ENCODE measurements at regions not wholly inside any gene's neighbourhood (a gene's known extent, or its start where the extent isn't known, plus 50 kb on each side); places are given as distances from the start of the nearest gene placed in this dataset.

- TF ChIP-seq NKRF (conservative IDR thresholded peaks at IDR 0.05), result no peak
- peak; percentile 81 for TF ChIP-seq SPI1 (IDR thresholded peaks at IDR 0.05; ENCODE audit: borderline replicate concordance, insufficient read depth, low read depth, low read length)
- no peak for TF ChIP-seq ZBTB11 (CRISPR knock-in tag; IDR thresholded peaks at IDR 0.05)
- TF ChIP-seq CEBPB (IDR thresholded peaks at IDR 0.05; ENCODE audit: borderline replicate concordance in 1 of 2, low read depth in 2 of 2, low read length in 2 of 2), result peak in 1 of 2 experiments; percentile 95; a peak in 2 of 4 replicates
- TF ChIP-seq NR2F1 (conservative IDR thresholded peaks at IDR 0.05), result no peak
- TF ChIP-seq ATF7 (IDR thresholded peaks at IDR 0.05; ENCODE audit: low read depth), result peak; percentile 81
- TF ChIP-seq MEF2B (IDR thresholded peaks at IDR 0.05; ENCODE audit: partially characterized antibody, poor library complexity, severe bottlenecking), result peak; percentile 86
- TF ChIP-seq IKZF1 (conservative IDR thresholded peaks at IDR 0.05), result peak; percentile 92
- TF ChIP-seq ZNF207 (IDR thresholded peaks at IDR 0.05; ENCODE audit: borderline replicate concordance), result no peak
- 0 out of 2 replicates have a peak, but pooled peaks have one; percentile 61 for TF ChIP-seq EZH2 (IDR thresholded peaks at IDR 0.05; ENCODE audit: borderline replicate concordance, control insufficient read depth, low read depth, low read length)
- no peak for TF ChIP-seq CHD1 (IDR thresholded peaks at IDR 0.05; ENCODE audit: low read depth, low read length)
- 0 out of 2 replicates have a peak, but pooled peaks have one; percentile 22 for TF ChIP-seq RAD51 (IDR thresholded peaks at IDR 0.05)
- no peak for TF ChIP-seq SREBF1 (IDR thresholded peaks at IDR 0.05; ENCODE audit: low read length)
- TF ChIP-seq ZBTB33 (IDR thresholded peaks at IDR 0.05), result no peak
- TF ChIP-seq ZNF384 (IDR thresholded peaks at IDR 0.05; ENCODE audit: borderline replicate concordance, low read depth, low read length), result peak; percentile 50; the same call in 1 of the 2 replicates
- no peak for TF ChIP-seq ZNF274 (IDR thresholded peaks at IDR 0.05; ENCODE audit: insufficient read depth, insufficient read length)
- TF ChIP-seq YY1 (IDR thresholded peaks at IDR 0.05; ENCODE audit: low read depth, low read length), result no peak
- no peak for TF ChIP-seq RELA (IDR thresholded peaks at IDR 0.05; ENCODE audit: borderline replicate concordance, partially characterized antibody)
- TF ChIP-seq IRF3 (IDR thresholded peaks at IDR 0.05), result no peak
- no peak for TF ChIP-seq FOXK2 (IDR thresholded peaks at IDR 0.05)
- peak; percentile 75 for TF ChIP-seq CREM (IDR thresholded peaks at IDR 0.05; ENCODE audit: low read depth)
- TF ChIP-seq CBFB (IDR thresholded peaks at IDR 0.05; ENCODE audit: low read depth), result peak; percentile 83
- peak; percentile 65; the same call in 1 of the 2 replicates for TF ChIP-seq GABPA (IDR thresholded peaks at IDR 0.05; ENCODE audit: low read depth)
Observed at GRCh38 chr1:199041173-199041914, 402.5 kb downstream of the PTPRC start (continued).
